ENCODE measurements at regions not wholly inside any gene's neighbourhood (a gene's known extent, or its start where the extent isn't known, plus 50 kb on each side); places are given as distances from the start of the nearest gene placed in this dataset.

DNA sequence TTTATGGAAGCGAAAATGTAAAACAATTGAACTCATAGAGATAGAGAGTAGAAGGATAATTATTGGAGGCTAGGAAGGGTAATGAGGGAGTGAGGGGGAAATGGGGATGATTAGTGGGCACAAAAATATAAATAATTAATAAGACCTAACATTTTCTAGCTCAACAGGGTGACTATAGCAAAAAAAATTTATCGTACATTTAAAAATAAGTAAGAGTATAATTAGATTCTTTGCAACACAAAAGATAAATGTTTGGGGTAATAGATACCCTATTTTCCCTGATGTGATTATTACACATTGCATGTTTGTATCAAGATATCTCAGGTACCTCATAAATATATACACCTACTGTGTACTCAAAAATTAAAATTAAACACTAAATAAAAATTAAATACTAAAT, 1070.0 kb downstream of the LRFN5 start:
- DNase-seq: no peak

GRCh38 chr14:42673963-42674362, 1067.3 kb downstream of the LRFN5 start:
- DNase-seq: no peak

GRCh38 chr14:42671636-42672035, 1065.0 kb downstream of the LRFN5 start:
- DNase-seq: no peak

- DNase-seq: no peak
Observed at GRCh38 chr14:42665083-42665482, 1058.4 kb downstream of the LRFN5 start.

DNA sequence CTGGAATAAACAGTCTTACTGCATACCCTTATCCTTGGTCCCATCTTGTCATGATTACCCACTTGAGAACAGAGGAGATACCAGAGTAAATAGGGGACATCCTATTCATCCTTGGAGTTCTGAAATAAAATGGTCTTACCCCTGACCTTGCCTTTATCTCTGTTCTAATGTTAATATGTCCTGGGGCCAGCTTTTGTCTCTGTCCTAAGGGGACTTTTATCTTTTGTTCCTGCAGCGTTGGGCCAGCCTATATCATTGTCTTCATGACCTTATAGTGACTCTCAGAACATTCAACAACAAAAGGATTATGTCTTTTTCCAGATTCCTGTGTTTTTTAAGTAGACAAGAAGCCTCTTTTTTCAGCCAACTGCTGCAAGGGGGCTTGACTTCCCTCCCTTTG, 1057.5 kb downstream of the LRFN5 start:
- DNase-seq: no peak

GRCh38 chr14:42654707-42655106, 1048.0 kb downstream of the LRFN5 start:
- DNase-seq: no peak

GRCh38 chr14:42642787-42643186, 1036.1 kb downstream of the LRFN5 start:
- no peak for DNase-seq

GRCh38 chr14:42633504-42634095, 1026.9 kb downstream of the LRFN5 start:
- DNase-seq: no peak

GRCh38 chr14:42629553-42629952, 1022.9 kb downstream of the LRFN5 start:
- no peak for DNase-seq

DNA sequence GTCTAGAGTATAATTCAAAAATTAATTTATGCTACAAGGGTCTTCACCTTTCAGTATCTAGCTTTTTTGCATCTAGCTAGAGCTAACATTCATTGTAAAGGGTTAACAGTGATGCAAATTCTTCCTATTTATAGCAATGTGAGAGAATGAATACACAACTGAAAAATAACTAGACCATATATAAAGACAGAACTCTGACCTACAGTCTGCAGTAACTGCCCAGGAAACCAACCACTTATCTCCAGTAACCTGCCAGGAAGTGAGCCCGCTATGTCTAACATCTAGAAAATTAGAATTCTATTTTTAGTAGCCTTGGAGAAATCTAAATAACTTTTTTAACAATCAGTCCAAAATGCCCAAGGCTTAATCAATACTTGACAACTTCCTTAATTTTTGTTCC, 1021.9 kb downstream of the LRFN5 start:
- no peak for DNase-seq

- DNase-seq: no peak
Observed at GRCh38 chr14:42626986-42627385, 1020.3 kb downstream of the LRFN5 start.

GRCh38 chr14:42624980-42625761, 1018.5 kb downstream of the LRFN5 start:
- DNase-seq: no peak

GRCh38 chr14:42617005-42617404, 1010.3 kb downstream of the LRFN5 start:
- no peak for DNase-seq

GRCh38 chr14:42606839-42607238, 1000.2 kb downstream of the LRFN5 start:
- DNase-seq: no peak

DNA sequence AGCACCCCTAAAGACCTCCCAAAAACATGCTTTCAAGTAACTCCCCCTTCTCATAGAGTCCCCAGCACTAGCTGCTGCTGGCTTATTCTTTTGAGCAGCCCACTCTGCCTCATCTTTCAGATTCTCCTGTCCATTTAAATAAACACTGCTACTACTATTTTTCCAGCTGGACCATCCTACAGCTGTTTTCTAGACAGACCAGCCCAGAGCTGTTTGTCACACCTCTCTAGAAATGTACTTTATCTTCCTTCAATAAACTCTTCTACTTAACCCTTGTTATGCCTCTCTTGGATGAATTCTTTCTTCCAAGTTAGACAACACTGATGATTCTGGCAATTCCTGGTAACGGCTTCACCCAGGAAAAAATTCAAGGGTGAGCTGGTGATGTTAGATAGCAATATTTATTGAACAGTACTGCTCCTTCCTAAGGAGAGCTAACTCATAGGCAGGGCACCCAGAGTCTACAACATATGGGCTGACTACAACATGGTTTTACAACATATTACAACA, 995.7 kb downstream of the LRFN5 start:
- no peak for DNase-seq

DNA sequence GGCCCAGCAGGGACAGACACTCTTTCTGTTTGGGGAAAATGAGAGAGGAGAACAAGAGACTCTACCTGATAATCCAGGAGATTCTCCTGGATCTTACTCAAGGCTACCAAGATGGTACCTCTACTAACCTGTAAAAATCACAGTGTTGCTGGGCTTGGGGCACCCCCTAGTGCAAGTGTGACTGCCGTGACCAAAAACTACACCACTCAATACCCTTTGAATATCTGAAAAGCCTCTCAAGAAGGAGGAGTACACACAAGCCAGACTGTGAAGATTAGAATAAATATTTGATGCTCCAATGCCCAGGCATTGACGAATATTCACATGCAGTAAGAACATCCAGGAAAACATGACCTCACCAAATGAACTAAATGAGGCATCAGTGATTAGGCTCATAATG, 965.4 kb downstream of the LRFN5 start:
- no peak for DNase-seq

- no peak for DNase-seq
Observed at GRCh38 chr14:42569227-42569626, 962.6 kb downstream of the LRFN5 start.

- DNase-seq: no peak
Observed at GRCh38 chr14:42565556-42565955, 958.9 kb downstream of the LRFN5 start.

DNA sequence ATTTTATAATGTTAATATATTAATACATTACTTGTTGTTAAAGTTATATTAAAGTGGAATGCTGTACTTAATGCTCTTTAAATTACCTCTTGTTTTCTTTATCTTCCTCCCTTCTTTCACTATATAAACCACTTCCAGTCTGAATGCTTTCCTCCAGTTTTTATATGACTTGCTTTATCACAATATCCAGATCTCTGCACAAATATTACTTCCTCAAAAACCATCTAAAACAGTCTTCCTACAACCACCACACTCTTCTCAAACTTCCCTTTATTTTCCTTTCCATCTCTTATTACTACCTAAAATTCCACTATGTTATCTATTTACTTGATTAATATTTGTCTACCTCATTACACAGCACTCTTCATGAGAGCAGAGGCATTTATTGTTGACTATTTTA, 956.6 kb downstream of the LRFN5 start:
- DNase-seq: no peak

GRCh38 chr14:42556551-42556950, 949.9 kb downstream of the LRFN5 start:
- DNase-seq: no peak

GRCh38 chr14:42555365-42555764, 948.7 kb downstream of the LRFN5 start:
- DNase-seq: no peak

DNA sequence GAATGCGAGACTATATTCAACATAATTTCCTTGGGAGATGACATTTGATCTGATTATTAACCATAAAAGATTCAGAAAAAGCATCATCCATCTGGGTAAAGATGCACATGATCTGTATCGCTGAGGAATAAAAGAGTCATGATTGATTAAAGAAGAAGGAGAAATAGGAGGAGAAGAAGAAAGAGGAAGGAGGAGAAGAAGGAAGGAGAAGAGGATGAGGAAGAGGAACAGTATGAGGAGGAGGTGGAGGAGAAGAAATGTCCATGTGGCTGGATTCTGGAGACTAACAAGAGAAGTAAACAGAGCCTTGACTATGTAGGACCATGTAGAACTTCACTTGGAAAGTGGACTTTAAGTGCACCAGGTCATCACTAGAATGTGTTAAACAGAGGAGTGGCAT, 947.4 kb downstream of the LRFN5 start:
- no peak for DNase-seq

- no peak for DNase-seq
Observed at GRCh38 chr14:42550310-42550709, 943.6 kb downstream of the LRFN5 start.

DNA sequence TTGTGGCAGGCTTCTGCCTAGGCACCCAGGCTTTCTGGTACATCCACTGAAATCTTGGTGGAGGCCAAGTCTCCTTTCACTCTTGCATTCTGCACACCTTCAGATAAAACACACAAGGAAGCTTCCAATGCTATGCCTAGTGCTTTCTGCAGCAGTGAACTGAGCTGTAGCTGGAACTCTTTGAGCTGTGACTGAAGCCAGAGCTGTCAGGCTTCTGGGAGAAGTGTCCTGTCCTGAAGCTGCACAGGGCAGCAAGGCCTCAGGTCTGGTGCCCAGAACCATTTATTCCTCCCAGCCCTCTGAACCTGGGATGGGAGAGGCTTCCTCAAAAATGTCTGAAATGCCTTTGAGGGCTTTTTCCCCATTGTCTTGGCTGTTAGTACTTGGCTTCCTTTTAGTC, 941.7 kb downstream of the LRFN5 start:
- no peak for DNase-seq

- DNase-seq: no peak
Observed at GRCh38 chr14:42545636-42546035, 939.0 kb downstream of the LRFN5 start.

Data from stimulated activated CD4-positive, alpha-beta T cell treated with anti-CD3 and anti-CD28 coated beads, Interleukin-4, amount 100 ng/mL, for 4 hours (primary cell).